CD4-positive, alpha-beta T cell treated with Interleukin-6 for 4 hours (primary cell): ENCODE measurements at regions not wholly inside any gene's neighbourhood (a gene's known extent, or its start where the extent isn't known, plus 50 kb on each side); places are given as distances from the start of the nearest gene placed in this dataset.

Source experiments
- DNase-seq: peaks from one replicate; pipeline ENCODE4 v3.0.0-alpha.2; 2020; ENCODE audit warnings: mixed read lengths

- DNase-seq, result no peak
Observed at GRCh38 chr7:15989194-15989593, 302.7 kb upstream of the MEOX2 start.

GRCh38 chr7:15985587-15986384 is 299.3 kb upstream of the MEOX2 start:
- no peak for DNase-seq

GRCh38 chr7:15977663-15978062 is 291.2 kb upstream of the MEOX2 start:
- no peak for DNase-seq

DNA sequence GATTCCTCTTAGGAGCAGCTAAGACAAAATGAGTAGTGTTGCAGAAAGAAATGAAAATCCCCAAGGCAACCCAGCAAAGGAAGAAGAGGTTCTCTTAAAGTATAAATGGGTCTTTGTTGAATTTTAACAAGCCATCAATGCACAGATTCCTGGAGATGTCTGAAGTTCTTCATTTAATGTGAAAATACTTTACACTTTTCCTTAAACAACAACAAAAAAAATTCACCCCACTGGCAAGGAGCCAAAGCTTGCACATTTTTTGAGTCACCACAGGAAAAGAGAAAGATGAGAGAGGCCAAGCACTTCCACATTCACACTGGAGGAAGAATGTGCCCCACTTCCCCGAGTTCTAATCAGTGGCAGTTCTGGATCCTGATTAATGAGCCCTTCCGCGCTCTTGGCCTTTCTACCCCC is 286.4 kb upstream of the MEOX2 start:
- DNase-seq, result no peak

DNA sequence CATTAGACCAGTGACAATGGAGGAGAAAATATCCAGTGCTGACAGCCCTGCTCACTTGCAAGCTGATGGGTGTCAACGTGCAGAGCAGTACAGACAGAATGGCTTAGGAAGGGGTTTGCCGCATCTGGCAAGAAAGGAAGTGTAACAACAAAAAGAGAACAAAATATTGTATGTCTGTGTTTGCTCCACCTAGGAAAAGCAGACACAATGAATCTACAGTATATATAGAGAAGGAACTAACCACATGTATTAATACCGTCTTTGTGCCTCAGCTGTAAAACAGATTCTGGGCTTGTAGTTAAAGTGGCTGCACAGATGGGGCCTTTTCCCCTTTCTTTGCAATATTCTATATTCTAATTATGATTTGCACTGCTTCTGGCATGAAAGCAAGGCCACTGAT is 281.1 kb upstream of the MEOX2 start:
- no peak for DNase-seq

DNA sequence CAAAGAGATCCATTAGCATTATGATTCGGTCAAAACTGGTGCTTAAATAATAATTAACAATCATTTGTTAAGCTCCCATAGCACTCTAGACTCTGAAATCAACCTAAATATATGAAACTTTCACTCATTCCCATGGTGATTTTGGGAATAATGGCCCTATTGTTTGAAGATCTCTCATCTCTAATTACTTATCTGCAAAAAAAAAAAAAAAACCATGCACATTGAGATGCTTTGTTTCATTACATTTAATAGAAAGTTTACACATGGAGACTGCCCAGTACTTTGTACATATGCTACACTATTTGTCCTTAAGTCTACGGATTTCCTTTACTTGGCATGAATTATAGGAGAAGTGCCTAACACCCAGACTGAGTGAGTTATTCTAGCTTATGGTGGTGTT is 280.6 kb upstream of the MEOX2 start:
- no peak for DNase-seq

DNA sequence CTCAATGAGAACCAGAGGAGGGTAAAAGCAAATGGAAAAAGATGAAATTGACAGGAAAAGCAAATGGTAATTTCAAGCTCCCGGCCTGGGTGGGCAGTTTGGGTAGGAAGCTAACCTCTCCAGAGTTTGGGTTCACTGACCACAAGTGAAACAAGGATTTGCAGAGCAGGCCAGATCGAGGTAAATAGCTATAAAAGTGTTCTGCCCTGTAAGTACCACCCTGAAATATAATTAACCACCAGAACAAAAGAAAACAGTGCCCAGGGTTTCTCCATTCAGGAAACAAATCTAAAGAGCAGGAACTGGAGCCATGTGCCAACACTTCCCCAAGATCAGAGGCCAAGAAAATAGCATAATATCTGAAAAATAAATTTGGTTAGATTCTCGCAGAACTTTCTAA is 276.7 kb upstream of the MEOX2 start:
- no peak for DNase-seq

DNA sequence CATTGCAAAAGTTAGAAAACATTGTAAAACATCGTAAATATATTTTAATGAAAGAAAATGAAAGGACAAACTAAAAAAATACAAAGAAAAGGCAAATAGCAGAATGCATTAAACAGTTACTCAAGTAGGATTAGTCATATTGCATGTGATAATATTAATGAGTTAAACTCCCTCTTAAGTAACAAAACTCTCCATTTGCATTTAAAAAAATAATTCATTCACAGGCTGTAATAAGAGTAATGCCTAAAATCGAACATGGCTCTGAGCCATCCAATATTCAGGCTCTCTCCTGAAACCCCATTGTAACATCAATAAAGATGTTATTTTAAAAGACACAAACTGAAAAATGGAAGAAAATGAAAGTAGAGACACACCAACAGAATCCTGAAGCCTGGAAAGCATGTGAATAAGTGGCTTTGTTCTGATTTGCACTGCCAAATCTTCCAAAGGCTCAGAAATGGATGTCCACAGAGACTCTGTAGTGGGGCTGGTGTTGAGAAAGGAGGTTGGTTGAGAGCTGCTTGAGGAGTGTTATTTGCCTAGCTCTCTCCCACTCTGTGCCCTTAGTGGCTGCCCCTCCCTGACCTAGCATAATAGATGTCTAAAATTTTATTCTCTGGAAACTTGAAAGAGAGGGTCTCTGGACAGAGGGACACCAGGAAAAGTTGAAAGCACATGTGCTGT is 268.3 kb upstream of the MEOX2 start:
- no peak for DNase-seq

GRCh38 chr7:15950299-15950698 is 263.8 kb upstream of the MEOX2 start:
- DNase-seq, result no peak

- DNase-seq, result no peak
Observed at GRCh38 chr7:15947754-15948153, 261.3 kb upstream of the MEOX2 start.

GRCh38 chr7:15938115-15938514 is 251.6 kb upstream of the MEOX2 start:
- no peak for DNase-seq

- DNase-seq, result no peak
Observed at GRCh38 chr7:15937571-15937970, 251.1 kb upstream of the MEOX2 start.

DNA sequence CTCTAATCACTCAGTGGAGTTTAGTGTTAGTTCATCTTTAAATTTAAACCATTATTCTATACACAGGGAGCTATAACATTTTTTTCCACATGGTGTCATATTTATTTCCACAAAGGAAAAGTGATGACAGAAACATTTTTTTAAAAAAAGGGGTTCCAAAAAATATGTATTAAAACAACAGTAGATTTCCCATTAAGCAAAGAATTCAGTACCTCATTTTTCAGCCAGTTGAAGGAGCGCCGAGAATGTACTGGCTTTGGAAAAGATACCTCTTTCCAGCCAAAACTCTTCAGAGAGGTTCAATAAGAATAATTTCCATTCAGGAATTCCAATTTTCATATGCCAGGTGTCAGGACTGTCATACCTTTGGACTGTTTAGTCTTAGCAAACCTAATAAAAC is 250.5 kb upstream of the MEOX2 start:
- DNase-seq, result no peak

- no peak for DNase-seq
Observed at GRCh38 chr7:15932318-15932717, 245.8 kb upstream of the MEOX2 start.

DNA sequence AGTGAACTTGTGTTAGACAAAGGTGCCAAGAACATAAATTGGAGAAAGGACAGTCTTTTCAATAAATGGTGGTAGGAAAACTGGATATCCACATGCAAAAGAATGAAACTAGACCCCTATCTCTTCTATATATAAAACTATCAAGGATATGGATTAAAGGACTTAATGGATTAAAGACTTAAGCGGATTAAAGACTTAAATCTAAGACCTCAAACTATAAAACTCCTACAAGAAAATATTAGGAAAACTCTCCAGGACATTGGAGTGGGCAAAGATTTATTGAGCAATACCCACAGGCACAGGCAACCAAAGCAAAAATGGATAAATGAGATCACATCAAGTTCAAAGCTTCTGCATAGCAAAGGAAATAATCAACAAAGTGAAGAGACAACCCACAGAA is 242.9 kb upstream of the MEOX2 start:
- DNase-seq, result no peak

GRCh38 chr7:15925608-15926007 is 239.1 kb upstream of the MEOX2 start:
- no peak for DNase-seq

DNA sequence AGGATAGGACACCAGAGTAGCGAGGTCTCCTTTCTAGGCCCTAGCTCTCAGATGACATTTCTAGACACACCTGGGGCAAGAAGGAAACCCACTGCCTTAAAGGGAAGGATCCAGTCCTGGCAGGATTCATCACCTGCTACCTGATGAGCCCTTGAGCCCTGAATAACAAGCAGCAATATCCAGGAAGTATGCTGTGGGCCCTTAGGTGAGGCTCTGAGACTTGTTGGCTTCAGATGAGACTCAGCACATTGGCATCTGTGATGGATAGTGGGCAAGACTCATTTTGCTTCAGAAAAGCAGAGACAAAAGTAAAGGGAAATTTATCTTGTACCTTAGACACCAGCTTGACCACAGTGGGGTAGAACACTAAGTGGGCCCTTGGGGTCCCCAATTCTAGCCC is 238.4 kb upstream of the MEOX2 start:
- DNase-seq, result no peak

- DNase-seq, result no peak
Observed at GRCh38 chr7:15922002-15922401, 235.5 kb upstream of the MEOX2 start.

- DNase-seq, result no peak
Observed at GRCh38 chr7:15921576-15921975, 235.1 kb upstream of the MEOX2 start.

GRCh38 chr7:15920953-15921352 is 234.5 kb upstream of the MEOX2 start:
- no peak for DNase-seq

DNA sequence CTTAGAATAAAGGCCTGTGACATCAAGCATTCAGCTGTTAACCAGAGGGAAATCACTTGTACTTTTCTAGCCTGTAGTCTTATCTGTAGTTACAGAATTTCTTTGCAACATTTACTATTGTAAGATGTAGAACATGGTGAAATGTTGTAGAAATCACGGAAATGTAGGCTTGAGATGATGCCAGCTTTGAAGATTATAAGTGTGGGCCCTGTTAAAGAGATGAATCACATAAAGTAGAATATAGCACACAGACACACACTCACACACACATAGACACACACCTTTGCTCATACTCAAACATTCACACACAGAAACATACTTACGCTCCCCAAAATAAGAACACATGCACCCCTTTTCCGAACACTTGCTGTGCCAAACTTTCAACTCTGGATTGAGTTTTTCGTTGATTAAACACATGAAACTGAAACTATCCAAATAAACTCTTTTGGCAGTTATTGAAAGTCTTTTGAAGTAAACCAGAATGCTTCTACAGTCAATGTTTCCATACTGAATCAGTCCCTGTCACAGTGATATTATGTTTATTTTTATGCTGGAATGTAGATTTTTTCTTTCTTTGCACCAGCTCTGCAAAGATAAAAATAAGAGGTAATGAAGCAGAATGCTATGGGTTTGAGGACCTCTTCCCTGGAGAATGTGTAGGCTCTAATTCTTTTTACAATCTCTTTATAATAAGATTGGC is 230.3 kb upstream of the MEOX2 start:
- no peak for DNase-seq

GRCh38 chr7:15915686-15916293 is 229.3 kb upstream of the MEOX2 start:
- DNase-seq, result no peak

- no peak for DNase-seq
Observed at GRCh38 chr7:15914611-15915010, 228.1 kb upstream of the MEOX2 start.

DNA sequence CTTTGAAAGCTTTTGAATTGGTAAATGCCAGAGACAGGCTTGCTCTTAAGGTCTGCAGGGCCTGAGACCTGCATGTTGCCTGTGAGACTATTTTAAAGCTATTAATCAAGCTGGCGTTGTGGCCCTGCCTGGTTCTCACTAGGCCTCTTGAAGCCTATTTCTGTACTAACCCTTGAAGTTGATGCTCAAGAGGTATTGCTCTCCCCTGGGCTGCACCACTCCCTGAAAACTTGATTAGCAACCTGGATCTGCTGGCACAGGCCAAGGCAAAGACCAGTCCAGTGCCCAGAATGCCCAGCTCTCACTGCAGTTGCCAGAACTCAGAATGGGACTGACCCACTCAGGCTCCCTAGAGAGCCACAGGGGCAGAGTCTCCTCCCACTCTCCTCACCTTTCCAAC is 220.0 kb upstream of the MEOX2 start:
- no peak for DNase-seq
